NB4 (cell line): ENCODE measurements at regions not wholly inside any gene's neighbourhood (a gene's known extent, or its start where the extent isn't known, plus 50 kb on each side); places are given as distances from the start of the nearest gene placed in this dataset.

Source experiments
- DNase-seq: peaks from one replicate; pipeline ENCODE4 v3.0.0; 2010; ENCODE audit warnings: low read depth
- H3K4me3 ChIP-seq: one replicate; pipeline ENCODE4 v1.5.1; 2011; ENCODE audit warnings: mild to moderate bottlenecking, low read depth, low read length, moderate library complexity
- CTCF ChIP-seq: IDR thresholded peaks from one replicate; pipeline ENCODE4 v1.5.1; 2012; ENCODE audit warnings: low read depth, low read length
- MAX ChIP-seq: IDR thresholded peaks from 2 replicates; pipeline ENCODE4 v1.6.1; 2011; ENCODE audit warnings: low read depth, low read length
- MYC ChIP-seq: IDR thresholded peaks from 2 replicates; pipeline ENCODE4 v1.6.1; 2011; ENCODE audit warnings: low read depth, low read length
- POLR2A ChIP-seq: IDR thresholded peaks from 2 replicates; pipeline ENCODE4 v1.6.1; 2011; ENCODE audit warnings: mild to moderate bottlenecking; ENCODE audit not compliant: insufficient read length; ENCODE audit errors: extremely low read depth

- no peak overlapping the region for H3K4me3 ChIP-seq
- no peak for DNase-seq
- TF ChIP-seq MYC = no peak
- TF ChIP-seq CTCF = no peak
These were observed 297.4 kb downstream of the THBS2 start for GRCh38 chr6:168956141-168956838.

- no peak for TF ChIP-seq MAX
- no peak for TF ChIP-seq POLR2A
- TF ChIP-seq CTCF = no peak
- TF ChIP-seq MYC = no peak
- DNase-seq = no peak
- no peak overlapping the region for H3K4me3 ChIP-seq
These were observed 300.2 kb downstream of the THBS2 start for GRCh38 chr6:168953461-168953860.

GRCh38 chr6:168951217-168951616, 302.4 kb downstream of the THBS2 start:
- TF ChIP-seq POLR2A = no peak
- no peak for TF ChIP-seq MAX
- TF ChIP-seq MYC = no peak
- TF ChIP-seq CTCF = no peak
- DNase-seq = no peak
- H3K4me3 ChIP-seq = no peak overlapping the region

- no peak for DNase-seq
- H3K4me3 ChIP-seq = no peak overlapping the region
- TF ChIP-seq MAX (no peak), MYC (no peak), CTCF (no peak), POLR2A (no peak)
These were observed 302.8 kb downstream of the THBS2 start for GRCh38 chr6:168950858-168951214.

- no peak for TF ChIP-seq POLR2A
- TF ChIP-seq MYC = no peak
- TF ChIP-seq CTCF = no peak
- no peak for TF ChIP-seq MAX
- H3K4me3 ChIP-seq = no peak overlapping the region
- no peak for DNase-seq
These were observed 303.4 kb downstream of the THBS2 start for GRCh38 chr6:168949981-168950857.
